Glomerular visceral epithelial cell (primary cell): ENCODE measurements at regions not wholly inside any gene's neighbourhood (a gene's known extent, or its start where the extent isn't known, plus 50 kb on each side); places are given as distances from the start of the nearest gene placed in this dataset.

ENCODE experiments used
- DNase-seq: peaks from one replicate; pipeline ENCODE4 v3.0.0-alpha.2; 2016; ENCODE audit errors: extremely low spot score

GRCh38 chr12:108037960-108038359, 91.1 kb upstream of the WSCD2 start:
- no peak for DNase-seq

- no peak for DNase-seq
These were observed 89.3 kb upstream of the WSCD2 start for GRCh38 chr12:108039794-108040193.

GRCh38 chr12:108040947-108041346, 88.1 kb upstream of the WSCD2 start:
- no peak for DNase-seq

GRCh38 chr12:108043286-108043685, 85.8 kb upstream of the WSCD2 start:
- no peak for DNase-seq

GRCh38 chr12:108043750-108044533, 85.1 kb upstream of the WSCD2 start:
- DNase-seq, result no peak

- DNase-seq, result no peak
These were observed 83.0 kb upstream of the WSCD2 start for GRCh38 chr12:108046135-108046534.

GRCh38 chr12:108046650-108047049, 82.4 kb upstream of the WSCD2 start:
- DNase-seq, result no peak

GRCh38 chr12:108047071-108047550, 82.0 kb upstream of the WSCD2 start:
- no peak for DNase-seq

- DNase-seq, result no peak
These were observed 80.4 kb upstream of the WSCD2 start for GRCh38 chr12:108048686-108049085.

- no peak for DNase-seq
These were observed 78.4 kb upstream of the WSCD2 start for GRCh38 chr12:108050696-108051095.

- DNase-seq, result no peak
These were observed 76.8 kb upstream of the WSCD2 start for GRCh38 chr12:108052260-108052659.

- DNase-seq, result no peak
These were observed 75.6 kb upstream of the WSCD2 start for GRCh38 chr12:108053512-108053911.

GRCh38 chr12:108054496-108054895, 74.6 kb upstream of the WSCD2 start:
- DNase-seq, result no peak

GRCh38 chr12:108055141-108055540, 73.9 kb upstream of the WSCD2 start:
- DNase-seq, result no peak

- no peak for DNase-seq
These were observed 69.0 kb upstream of the WSCD2 start for GRCh38 chr12:108060067-108060466.

- no peak for DNase-seq
These were observed 68.2 kb upstream of the WSCD2 start for GRCh38 chr12:108060903-108061302.

GRCh38 chr12:108063192-108063591, 65.9 kb upstream of the WSCD2 start:
- peak; percentile 4 for DNase-seq

- no peak for DNase-seq
These were observed 64.0 kb upstream of the WSCD2 start for GRCh38 chr12:108065069-108065468.

- DNase-seq, result no peak
These were observed 62.2 kb upstream of the WSCD2 start for GRCh38 chr12:108066583-108067577.

GRCh38 chr12:108069651-108070165, 59.4 kb upstream of the WSCD2 start:
- DNase-seq, result no peak

GRCh38 chr12:108075561-108075960, 53.5 kb upstream of the WSCD2 start:
- DNase-seq, result no peak

- DNase-seq, result no peak
These were observed 52.5 kb upstream of the WSCD2 start for GRCh38 chr12:108076556-108076955.
